Ectodermal cell (in vitro differentiated cells): ENCODE measurements at regions not wholly inside any gene's neighbourhood (a gene's known extent, or its start where the extent isn't known, plus 50 kb on each side); places are given as distances from the start of the nearest gene placed in this dataset.

Source experiments
- H3K27ac ChIP-seq: 2 replicates; pipeline ENCODE4 v1.7.0; 2013; ENCODE audit warnings: mild to moderate bottlenecking, low read depth, low read length; ENCODE audit not compliant: insufficient read depth, poor library complexity, severe bottlenecking
- H3K27me3 ChIP-seq: 2 replicates; pipeline ENCODE4 v1.7.0; 2013; ENCODE audit warnings: mild to moderate bottlenecking, low read length; ENCODE audit not compliant: insufficient read depth, control insufficient read depth, poor library complexity, severe bottlenecking
- H3K36me3 ChIP-seq: one replicate; pipeline ENCODE4 v1.7.0; 2013; ENCODE audit warnings: low read length; ENCODE audit not compliant: control insufficient read depth, insufficient read depth
- H3K4me1 ChIP-seq: one replicate; pipeline ENCODE4 v1.7.0; 2013; ENCODE audit warnings: low read length; ENCODE audit not compliant: control insufficient read depth, insufficient read depth
- H3K4me3 ChIP-seq: 2 replicates; pipeline ENCODE4 v1.7.0; 2013; ENCODE audit warnings: low read depth, low read length, control low read depth; ENCODE audit not compliant: insufficient read depth
- H3K9me3 ChIP-seq: 2 replicates; pipeline ENCODE4 v1.7.0; 2013; ENCODE audit warnings: mild to moderate bottlenecking, low read length, moderate library complexity; ENCODE audit not compliant: control insufficient read depth
- WGBS, 2 experiments: methylation state at CpG; one replicate each; pipeline ENCODE4 v1.1.7; 2013; ENCODE audit warnings: missing lambda C conversion rate in 2 of 2; 5-methylcytosine and 5-hydroxymethylcytosine counted together

DNA sequence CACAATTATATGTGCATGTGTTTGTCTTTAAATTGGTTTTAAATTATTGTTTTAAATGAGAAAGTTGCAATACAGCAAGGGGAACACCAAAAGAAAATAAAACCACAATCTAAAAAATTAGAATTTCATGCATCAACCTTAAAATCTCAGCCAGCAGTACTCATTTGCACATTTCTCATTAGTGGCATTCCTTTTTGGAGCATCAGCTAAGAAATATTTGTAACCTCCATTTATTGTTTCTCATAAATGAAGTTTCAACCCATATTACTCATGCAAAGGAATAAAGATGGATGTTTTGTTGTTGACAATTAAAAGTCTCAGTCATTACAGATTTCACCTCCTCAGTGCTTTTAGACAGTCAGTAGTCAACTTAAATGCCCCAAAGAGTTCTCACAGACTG lies 160.1 kb downstream of the TBX15 start:
- Histone ChIP-seq H3K4me3 (no peak overlapping the region), H3K27me3 (no peaks in the 10 kb centered on the region), H3K27ac (no peak overlapping the region), H3K36me3 (no peaks in the 10 kb centered on the region), H3K4me1 (no peaks in the 10 kb centered on the region), H3K9me3 (no peaks in the 10 kb centered on the region)

DNA sequence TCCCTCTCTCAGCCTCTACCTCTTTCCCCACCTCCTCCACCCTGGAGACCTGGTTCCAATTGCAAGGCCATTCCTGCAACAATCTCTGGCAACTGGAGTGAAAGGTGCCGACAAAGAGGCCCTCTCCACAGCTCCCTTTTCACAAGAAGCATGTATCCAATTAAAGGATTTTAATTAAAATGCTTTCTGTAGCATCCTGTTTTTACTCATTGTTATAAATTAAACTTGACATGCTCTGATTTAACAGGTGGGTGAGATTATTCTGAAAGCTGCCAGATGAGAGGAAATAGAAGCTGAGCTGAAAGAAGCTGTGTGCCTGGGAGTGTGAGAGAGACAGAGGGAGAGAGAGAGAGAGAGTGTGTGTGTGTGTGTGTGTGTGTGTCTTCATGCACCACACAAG lies 160.5 kb downstream of the TBX15 start:
- H3K4me3 ChIP-seq: no peak overlapping the region
- H3K4me1 ChIP-seq: no peaks in the 10 kb centered on the region
- no peak overlapping the region for H3K27ac ChIP-seq
- H3K27me3 ChIP-seq: no peaks in the 10 kb centered on the region
- no peaks in the 10 kb centered on the region for H3K9me3 ChIP-seq
- 80 to 100% methylated on average over 1 of the region's 1 CpG for WGBS, 2 experiments
- no peaks in the 10 kb centered on the region for H3K36me3 ChIP-seq

DNA sequence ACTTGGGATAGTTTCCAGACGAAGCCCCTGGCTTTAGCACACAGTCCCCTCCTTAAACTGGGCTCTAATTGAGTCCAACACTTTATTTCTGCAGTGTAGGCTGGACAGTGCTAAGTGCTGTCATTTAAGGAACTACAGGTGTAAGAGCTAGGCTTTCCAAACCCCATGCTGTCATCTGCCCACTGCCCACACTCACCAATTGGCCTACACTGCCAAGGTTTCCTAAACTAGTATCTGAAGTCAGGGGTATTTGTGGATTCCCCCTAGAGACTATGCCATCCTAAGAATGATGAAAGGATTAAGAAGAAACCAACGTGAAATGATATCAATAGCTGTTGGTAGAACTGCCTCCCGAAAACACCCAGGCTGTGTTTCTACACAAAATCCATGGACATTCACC lies 160.9 kb downstream of the TBX15 start:
- no peaks in the 10 kb centered on the region for H3K4me1 ChIP-seq
- WGBS, 2 experiments: 89 to 90% methylated on average over 3 of the region's 3 CpGs
- H3K27ac ChIP-seq: no peak overlapping the region
- no peaks in the 10 kb centered on the region for H3K27me3 ChIP-seq
- no peaks in the 10 kb centered on the region for H3K36me3 ChIP-seq
- H3K9me3 ChIP-seq: no peaks in the 10 kb centered on the region
- no peak overlapping the region for H3K4me3 ChIP-seq

DNA sequence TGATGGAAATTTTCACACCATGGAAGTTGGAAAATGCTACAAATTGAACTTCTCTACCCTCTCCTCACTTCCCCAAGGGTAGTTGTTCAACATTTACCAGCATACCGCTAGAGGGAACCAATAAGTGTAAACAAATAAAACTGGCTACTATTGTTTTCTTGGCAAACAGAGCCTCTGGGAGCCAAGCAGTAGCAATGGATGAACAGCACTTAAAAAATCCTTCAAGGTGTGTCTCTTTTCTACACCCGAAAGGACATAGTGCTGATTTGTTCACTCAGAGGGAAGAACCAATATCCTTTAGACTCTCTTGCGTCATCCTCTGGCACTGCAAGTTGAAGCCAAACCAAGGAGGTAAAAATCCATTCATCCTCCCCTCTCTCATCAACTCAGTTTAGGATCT lies 161.5 kb downstream of the TBX15 start:
- 88% methylated on average over 3 of the region's 3 CpGs for WGBS, 2 experiments
- no peaks in the 10 kb centered on the region for H3K27me3 ChIP-seq

DNA sequence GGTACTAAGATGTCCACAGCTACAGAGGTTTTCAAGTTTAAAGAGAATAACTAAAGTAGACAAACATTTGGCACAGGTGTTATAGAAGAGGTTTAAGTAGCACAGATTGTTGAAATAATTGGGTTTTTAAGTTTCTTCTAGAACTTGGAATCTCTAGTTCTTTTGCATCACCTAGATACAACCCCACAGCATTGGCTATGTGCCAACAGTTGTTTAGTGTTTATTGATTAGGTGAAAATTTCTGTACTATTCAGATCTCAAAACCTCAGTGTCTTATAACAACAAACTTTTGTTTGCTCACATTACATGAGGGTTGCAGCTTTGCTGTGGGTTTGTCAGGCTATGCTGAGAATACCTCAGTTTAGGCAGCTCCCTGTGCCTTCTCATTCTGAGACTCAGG lies 162.5 kb downstream of the TBX15 start:
- Histone ChIP-seq H3K27ac (no peak overlapping the region), H3K27me3 (no peaks in the 10 kb centered on the region), H3K9me3 (no peaks in the 10 kb centered on the region), H3K36me3 (no peaks in the 10 kb centered on the region), H3K4me1 (no peaks in the 10 kb centered on the region), H3K4me3 (no peak overlapping the region)

More for the DNA sequence above, 161.5 kb downstream of the TBX15 start:
- no peak overlapping the region for H3K27ac ChIP-seq
- no peak overlapping the region for H3K4me3 ChIP-seq
- H3K36me3 ChIP-seq: no peaks in the 10 kb centered on the region
- no peaks in the 10 kb centered on the region for H3K9me3 ChIP-seq
- no peaks in the 10 kb centered on the region for H3K4me1 ChIP-seq

DNA sequence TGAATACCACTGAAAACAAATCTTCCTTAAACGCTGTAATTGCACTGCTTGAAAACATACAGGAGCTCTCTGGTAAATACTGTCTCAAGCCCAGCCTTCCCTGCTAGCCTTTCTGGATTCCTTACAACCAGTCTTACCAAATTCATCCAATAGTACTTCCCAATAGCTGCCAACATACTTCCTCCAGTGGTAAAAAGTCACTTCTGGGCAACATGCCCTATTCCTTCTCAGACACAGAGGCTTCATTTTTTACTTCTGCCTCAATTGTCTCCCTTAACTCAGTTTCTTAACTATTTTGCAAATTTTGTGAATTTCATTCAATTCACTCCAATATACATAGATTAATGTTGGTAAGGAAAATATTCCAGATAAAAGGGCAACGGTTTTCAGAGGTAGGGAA lies 166.3 kb downstream of the TBX15 start:
- H3K4me3 ChIP-seq: no peak overlapping the region
- H3K4me1 ChIP-seq: no peaks in the 10 kb centered on the region
- no peaks in the 10 kb centered on the region for H3K36me3 ChIP-seq
- no peaks in the 10 kb centered on the region for H3K27me3 ChIP-seq
- H3K9me3 ChIP-seq: no peaks in the 10 kb centered on the region
- no peak overlapping the region for H3K27ac ChIP-seq
- 80 to 88% methylated on average over 2 of the region's 2 CpGs for WGBS, 2 experiments

DNA sequence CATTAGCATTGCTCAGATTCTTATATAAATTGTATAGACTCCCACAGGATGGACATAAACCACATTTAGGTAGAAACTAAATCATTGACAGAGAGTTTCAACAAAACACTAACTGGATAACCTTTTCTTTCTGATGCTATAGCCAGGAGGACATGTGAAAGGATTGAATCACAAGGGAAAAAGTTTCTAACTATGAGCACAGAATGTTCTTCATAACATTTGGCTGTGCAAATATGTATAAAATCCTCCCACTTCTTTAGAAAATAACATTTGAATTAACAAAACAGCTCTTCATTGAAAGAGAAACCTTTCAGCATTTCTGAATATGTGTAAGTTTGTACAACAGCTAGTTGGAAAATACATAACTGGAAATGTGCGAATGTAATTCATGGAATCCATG lies 167.3 kb downstream of the TBX15 start:
- Histone ChIP-seq H3K4me3 (no peak overlapping the region), H3K36me3 (no peaks in the 10 kb centered on the region), H3K27ac (no peak overlapping the region), H3K4me1 (no peaks in the 10 kb centered on the region), H3K9me3 (no peaks in the 10 kb centered on the region), H3K27me3 (no peaks in the 10 kb centered on the region)
- WGBS, 2 experiments: 85 to 96% methylated on average over 1 of the region's 1 CpG

DNA sequence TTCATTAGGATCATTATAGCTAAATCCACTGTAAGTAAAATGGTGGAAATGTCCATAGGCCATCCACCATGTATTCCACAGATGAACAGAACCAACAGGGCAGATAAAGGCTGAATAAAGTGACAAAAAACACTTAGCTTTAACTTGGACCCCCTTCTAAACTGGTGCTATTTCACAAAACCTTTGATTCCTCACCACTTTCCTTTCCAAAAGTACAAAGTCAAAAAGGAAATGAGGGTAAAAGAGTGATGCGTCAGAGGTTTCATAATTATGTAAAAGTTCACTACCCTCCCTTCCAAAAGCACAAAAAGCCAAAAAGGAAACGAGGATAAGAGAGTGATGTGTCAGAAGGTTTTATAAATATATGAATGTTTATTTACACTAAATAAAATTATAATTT lies 172.2 kb downstream of the TBX15 start:
- Histone ChIP-seq H3K9me3 (no peaks in the 10 kb centered on the region), H3K4me1 (no peaks in the 10 kb centered on the region), H3K27me3 (no peaks in the 10 kb centered on the region), H3K4me3 (no peak overlapping the region), H3K27ac (no peak overlapping the region), H3K36me3 (no peaks in the 10 kb centered on the region)
- WGBS, 2 experiments: no CpG with 5 or more reads among the region's 2 CpGs

DNA sequence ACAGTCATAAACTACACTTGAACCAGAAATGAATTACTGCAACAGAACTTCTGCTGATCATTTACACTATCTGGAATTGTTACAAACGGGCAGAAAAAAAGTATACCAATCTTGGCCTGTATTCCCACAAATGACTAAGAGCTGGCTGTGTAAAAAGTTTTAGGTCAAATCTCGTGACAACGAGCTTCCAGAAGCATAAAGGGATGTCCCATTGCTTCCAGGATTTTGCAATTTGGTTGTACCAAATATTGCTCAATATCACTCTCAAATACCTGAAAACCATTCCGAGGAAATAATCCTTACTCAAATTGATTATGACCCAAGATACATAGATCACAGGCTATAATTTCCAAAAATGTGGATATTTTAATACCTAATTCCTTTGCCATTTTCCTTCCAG lies 175.6 kb downstream of the TBX15 start:
- WGBS, 2 experiments: 95 to 97% methylated on average over 4 of the region's 4 CpGs
- H3K27ac ChIP-seq: no peak overlapping the region
- H3K4me3 ChIP-seq: no peak overlapping the region
- no peaks in the 10 kb centered on the region for H3K27me3 ChIP-seq
- no peaks in the 10 kb centered on the region for H3K9me3 ChIP-seq
- H3K36me3 ChIP-seq: no peaks in the 10 kb centered on the region
- H3K4me1 ChIP-seq: no peaks in the 10 kb centered on the region

DNA sequence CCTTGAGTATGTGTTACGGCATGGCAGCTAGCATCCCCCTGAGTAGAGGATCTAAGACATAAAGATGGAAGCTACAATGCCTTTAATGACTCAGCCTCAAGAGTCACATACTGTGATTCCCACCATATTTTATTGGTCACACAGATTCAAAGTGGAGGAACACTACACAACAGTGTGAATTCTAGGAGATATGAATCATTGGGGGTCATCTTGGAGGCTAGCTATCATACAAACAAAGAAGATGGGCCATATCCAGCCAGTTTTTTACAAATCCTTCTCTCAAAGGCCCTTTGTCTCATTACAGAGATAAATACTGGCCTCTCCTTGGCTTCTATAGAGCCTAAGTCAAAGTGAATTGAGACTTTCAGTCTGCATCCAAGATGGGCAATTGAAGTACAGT lies 177.0 kb downstream of the TBX15 start:
- H3K36me3 ChIP-seq: no peaks in the 10 kb centered on the region
- no peak overlapping the region for H3K4me3 ChIP-seq
- 79 to 100% methylated on average over 1 of the region's 1 CpG for WGBS, 2 experiments

DNA sequence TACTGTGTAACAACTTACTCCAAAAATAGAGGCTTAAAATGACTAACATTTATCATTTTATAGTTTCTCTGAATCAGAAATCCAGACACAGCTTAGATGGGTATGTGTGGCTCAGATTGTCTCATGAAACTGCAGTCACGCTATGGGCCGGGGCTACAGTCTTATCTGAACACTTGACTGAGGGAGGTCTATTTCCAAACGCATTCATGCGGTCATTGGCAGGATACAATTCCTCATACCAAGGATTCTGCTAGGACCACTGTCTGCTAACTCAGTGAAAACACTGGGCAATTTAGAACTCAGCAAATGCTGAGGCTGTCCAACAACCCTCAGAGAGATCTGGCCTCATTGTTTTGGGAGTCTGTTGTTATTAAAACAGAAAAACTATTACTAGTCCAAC lies 178.6 kb downstream of the TBX15 start:
- Histone ChIP-seq H3K27me3 (no peaks in the 10 kb centered on the region), H3K4me1 (no peaks in the 10 kb centered on the region), H3K36me3 (no peaks in the 10 kb centered on the region), H3K27ac (no peak overlapping the region), H3K4me3 (no peak overlapping the region), H3K9me3 (no peaks in the 10 kb centered on the region)
- 92 to 94% methylated on average over 4 of the region's 4 CpGs for WGBS, 2 experiments

More for the DNA sequence above, 177.0 kb downstream of the TBX15 start:
- Histone ChIP-seq H3K27ac (no peak overlapping the region), H3K4me1 (no peaks in the 10 kb centered on the region), H3K27me3 (no peaks in the 10 kb centered on the region), H3K9me3 (no peaks in the 10 kb centered on the region)
